ENCODE measurements at regions not wholly inside any gene's neighbourhood (a gene's known extent, or its start where the extent isn't known, plus 50 kb on each side); places are given as distances from the start of the nearest gene placed in this dataset.

- Histone ChIP-seq H3K36me3 (no peaks in the 10 kb centered on the region), H3K4me3 (no peak overlapping the region), H3K27me3 (ENCODE audit: low read depth) (no peaks in the 10 kb centered on the region), H3K9me3 (peaks cover 18% of the 10 kb centered on the region), H3K27ac (no peak overlapping the region), H3K4me1 (no peaks in the 10 kb centered on the region)
- ATAC-seq (no peak), DNase-seq (no peak)
- TF ChIP-seq CTCF (IDR thresholded peaks at IDR 0.05) = no peak
- intact Hi-C loops (cut with DNase I) = no loop called here
These were observed 116.9 kb upstream of the GYPC start for GRCh38 chr2:126539101-126539500.

- Histone ChIP-seq H3K27me3 (ENCODE audit: low read depth) (no peaks in the 10 kb centered on the region), H3K27ac (no peak overlapping the region), H3K9me3 (peaks cover 18% of the 10 kb centered on the region), H3K4me1 (no peaks in the 10 kb centered on the region), H3K4me3 (no peak overlapping the region), H3K36me3 (no peaks in the 10 kb centered on the region)
- no peak for DNase-seq
- no peak for TF ChIP-seq CTCF (IDR thresholded peaks at IDR 0.05)
- intact Hi-C loops (cut with DNase I) = no loop called here
- ATAC-seq = no peak
These were observed 113.7 kb upstream of the GYPC start for GRCh38 chr2:126542247-126542646.

- Histone ChIP-seq H3K4me1 (no peaks in the 10 kb centered on the region), H3K36me3 (no peaks in the 10 kb centered on the region), H3K27me3 (ENCODE audit: low read depth) (no peaks in the 10 kb centered on the region), H3K9me3 (peaks cover 18% of the 10 kb centered on the region), H3K27ac (no peak overlapping the region), H3K4me3 (no peak overlapping the region)
- no peak for ATAC-seq
- no peak for DNase-seq
- TF ChIP-seq CTCF (IDR thresholded peaks at IDR 0.05) = no peak
- intact Hi-C loops (cut with DNase I) = no loop called here
These were observed 112.9 kb upstream of the GYPC start for GRCh38 chr2:126543081-126543480.

GRCh38 chr2:126558029-126558428, 97.9 kb upstream of the GYPC start:
- no peak for DNase-seq
- Histone ChIP-seq H3K9me3 (no peaks in the 10 kb centered on the region), H3K4me3 (no peak overlapping the region), H3K4me1 (no peaks in the 10 kb centered on the region), H3K27ac (no peak overlapping the region), H3K36me3 (no peaks in the 10 kb centered on the region), H3K27me3 (ENCODE audit: low read depth) (no peaks in the 10 kb centered on the region)
- TF ChIP-seq CTCF (IDR thresholded peaks at IDR 0.05) = no peak
- ATAC-seq = no peak
- intact Hi-C loops (cut with DNase I) = no loop called here

- no peak for DNase-seq
- no peaks in the 10 kb centered on the region for H3K36me3 ChIP-seq
- TF ChIP-seq CTCF (IDR thresholded peaks at IDR 0.05) = no peak
- no peak overlapping the region for H3K4me3 ChIP-seq
- no peaks in the 10 kb centered on the region for H3K9me3 ChIP-seq
- intact Hi-C loops (cut with DNase I) = no loop called here
- H3K4me1 ChIP-seq = no peaks in the 10 kb centered on the region
- H3K27me3 ChIP-seq (ENCODE audit: low read depth) = no peaks in the 10 kb centered on the region
- ATAC-seq = no peak
- H3K27ac ChIP-seq = no peak overlapping the region
These were observed 87.2 kb upstream of the GYPC start for GRCh38 chr2:126568734-126569133.

- intact Hi-C loops (cut with DNase I) = no loop called here
- DNase-seq (no peak), ATAC-seq (no peak)
- H3K4me3 ChIP-seq = no peak overlapping the region
- H3K9me3 ChIP-seq = no peaks in the 10 kb centered on the region
- H3K27ac ChIP-seq = no peak overlapping the region
- no peaks in the 10 kb centered on the region for H3K27me3 ChIP-seq (ENCODE audit: low read depth)
- no peaks in the 10 kb centered on the region for H3K36me3 ChIP-seq
- no peaks in the 10 kb centered on the region for H3K4me1 ChIP-seq
- TF ChIP-seq CTCF (IDR thresholded peaks at IDR 0.05) = no peak
These were observed 84.6 kb upstream of the GYPC start for GRCh38 chr2:126571403-126571802.
